ACC112 (cell line): ENCODE measurements at regions not wholly inside any gene's neighbourhood (a gene's known extent, or its start where the extent isn't known, plus 50 kb on each side); places are given as distances from the start of the nearest gene placed in this dataset.
"Not testable (repeated sequence)": the region's sequence is repeated elsewhere in the genome, so short reads cannot be mapped to it uniquely, and the experiment has no call there.

Experiments
- H2AFZ ChIP-seq: fragments of 200-600 bp; sonication (generic); one replicate; pipeline ENCODE4 v1.6.0; 2017; ENCODE audit warnings: antibody characterized with exemption, low read length; ENCODE audit not compliant: unreplicated experiment
- H3K27ac ChIP-seq: fragments of 200-600 bp; sonication (generic); 2 replicates; pipeline ENCODE4 v1.5.1; 2014; ENCODE audit warnings: low read depth, mild to moderate bottlenecking, antibody characterized with exemption, low read length, moderate library complexity
- H3K27me3 ChIP-seq: fragments of 200-600 bp; sonication (generic); 2 replicates; pipeline ENCODE4 v1.6.1; 2014; ENCODE audit warnings: mild to moderate bottlenecking, antibody characterized with exemption, low read length, moderate library complexity, mixed read lengths; ENCODE audit not compliant: insufficient read depth
- H3K36me3 ChIP-seq: fragments of 200-600 bp; sonication (generic); 2 replicates; pipeline ENCODE4 v1.6.1; 2016; ENCODE audit warnings: mild to moderate bottlenecking, antibody characterized with exemption, low read length, moderate library complexity, mixed read lengths; ENCODE audit not compliant: insufficient read depth
- H3K4me1 ChIP-seq: fragments of 200-600 bp; sonication (generic); one replicate; pipeline ENCODE4 v1.6.1; 2016; ENCODE audit warnings: low read length, mixed read lengths; ENCODE audit not compliant: insufficient read depth, unreplicated experiment, control insufficient read depth
- H3K4me3 ChIP-seq: fragments of 200-600 bp; sonication (generic); 2 replicates; pipeline ENCODE4 v1.5.1; 2014; ENCODE audit warnings: mild to moderate bottlenecking, low read depth, low read length
- H3K79me2 ChIP-seq: fragments of 200-600 bp; sonication (generic); one replicate; pipeline ENCODE4 v1.6.0; 2016; ENCODE audit warnings: low read length; ENCODE audit not compliant: control insufficient read depth, unreplicated experiment, insufficient read depth

DNA sequence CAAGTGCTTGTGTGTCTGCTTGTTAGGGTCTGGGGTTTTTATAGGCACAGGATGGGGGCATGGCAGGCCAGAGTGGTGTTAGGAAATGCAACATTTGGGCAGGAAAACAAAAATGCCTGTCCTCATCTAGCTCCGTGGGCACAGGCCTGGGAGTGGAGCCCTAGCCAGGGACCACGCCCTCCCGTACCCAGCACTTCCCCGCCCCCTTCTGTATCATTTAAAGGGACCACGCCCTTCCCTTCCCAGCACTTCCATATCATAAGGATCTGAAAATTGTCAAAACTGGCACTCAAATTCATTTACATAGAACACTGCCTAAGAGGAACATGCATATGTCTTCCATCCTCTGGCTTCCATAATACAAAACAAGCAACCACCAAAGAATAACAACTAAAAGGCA, 185.8 kb downstream of the B3GLCT start:
- Histone ChIP-seq H3K4me1 (no peaks in the 10 kb centered on the region), H3K79me2 (no peaks in the 10 kb centered on the region), H2AFZ (no peak overlapping the region), H3K36me3 (no peaks in the 10 kb centered on the region), H3K27me3 (no peaks in the 10 kb centered on the region), H3K27ac (no peak overlapping the region), H3K4me3 (no peak overlapping the region)

DNA sequence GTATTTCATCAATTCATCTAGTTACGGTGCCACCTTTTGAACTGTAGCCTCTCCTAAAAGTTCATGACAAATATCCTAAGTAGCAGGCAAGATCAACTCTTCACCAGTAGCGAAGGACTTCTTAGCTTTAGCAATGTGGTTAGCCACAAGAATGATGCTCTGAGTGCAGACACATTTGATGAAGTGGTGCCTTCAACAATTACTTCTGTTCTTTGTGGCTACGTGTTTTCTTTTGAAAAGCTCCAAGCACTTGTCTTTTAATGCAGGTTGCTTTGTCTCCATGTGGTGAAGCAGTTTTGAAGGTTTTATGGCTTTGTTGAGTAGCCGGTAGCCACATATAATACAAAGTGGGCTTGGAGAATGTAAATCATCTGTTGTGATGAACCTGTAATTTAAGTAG, 194.7 kb downstream of the B3GLCT start:
- Histone ChIP-seq H3K4me3 (no peak overlapping the region), H2AFZ (no peak overlapping the region), H3K27me3 (no peaks in the 10 kb centered on the region), H3K4me1 (no peaks in the 10 kb centered on the region), H3K27ac (no peak overlapping the region), H3K36me3 (no peaks in the 10 kb centered on the region), H3K79me2 (no peaks in the 10 kb centered on the region)

DNA sequence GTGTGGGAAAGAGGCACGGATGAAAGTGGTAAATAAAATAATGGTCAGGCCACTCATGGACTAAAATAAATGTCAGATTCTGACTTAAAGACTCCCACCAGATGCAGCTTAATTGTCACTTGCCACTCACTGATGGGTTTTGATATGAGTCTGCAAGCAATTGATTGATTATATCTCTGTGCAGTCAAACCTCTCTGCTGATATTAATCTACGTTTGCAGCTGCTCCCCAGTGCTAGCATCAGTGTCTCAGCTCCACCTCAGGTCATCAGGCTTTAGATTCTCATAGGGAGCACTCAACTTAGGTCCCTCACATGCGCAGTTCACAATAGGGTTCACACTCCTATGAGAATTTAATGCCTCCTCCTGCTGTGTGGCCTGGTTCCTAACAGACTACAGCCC, 195.3 kb downstream of the B3GLCT start:
- H3K36me3 ChIP-seq, result no peaks in the 10 kb centered on the region
- no peak overlapping the region for H3K4me3 ChIP-seq
- H3K27ac ChIP-seq, result no peak overlapping the region
- H3K4me1 ChIP-seq, result no peaks in the 10 kb centered on the region
- no peaks in the 10 kb centered on the region for H3K79me2 ChIP-seq
- no peak overlapping the region for H2AFZ ChIP-seq
- no peaks in the 10 kb centered on the region for H3K27me3 ChIP-seq

DNA sequence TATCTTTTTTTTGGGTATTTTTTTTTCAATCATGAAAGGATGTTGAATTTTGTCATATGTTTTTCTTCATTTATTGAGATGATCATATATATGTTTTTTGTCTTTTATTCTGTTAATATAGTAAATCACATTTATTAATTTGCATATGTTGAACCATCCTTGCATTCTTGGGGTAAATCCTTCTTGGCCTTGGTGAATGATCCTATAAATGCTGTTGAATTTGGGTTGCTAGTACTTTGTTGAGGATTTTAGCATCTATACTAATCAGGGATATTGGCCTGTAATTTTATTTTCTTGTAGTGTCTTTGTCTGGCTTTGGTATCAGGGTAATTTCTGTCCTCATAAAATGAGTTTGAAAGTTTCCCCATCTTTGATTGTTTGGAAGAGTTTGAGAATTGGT, 199.9 kb downstream of the B3GLCT start:
- Histone ChIP-seq H3K27me3 (no peaks in the 10 kb centered on the region), H3K4me3 (no peak overlapping the region), H3K4me1 (no peaks in the 10 kb centered on the region), H2AFZ (no peak overlapping the region), H3K79me2 (no peaks in the 10 kb centered on the region), H3K27ac (no peak overlapping the region), H3K36me3 (no peaks in the 10 kb centered on the region)

DNA sequence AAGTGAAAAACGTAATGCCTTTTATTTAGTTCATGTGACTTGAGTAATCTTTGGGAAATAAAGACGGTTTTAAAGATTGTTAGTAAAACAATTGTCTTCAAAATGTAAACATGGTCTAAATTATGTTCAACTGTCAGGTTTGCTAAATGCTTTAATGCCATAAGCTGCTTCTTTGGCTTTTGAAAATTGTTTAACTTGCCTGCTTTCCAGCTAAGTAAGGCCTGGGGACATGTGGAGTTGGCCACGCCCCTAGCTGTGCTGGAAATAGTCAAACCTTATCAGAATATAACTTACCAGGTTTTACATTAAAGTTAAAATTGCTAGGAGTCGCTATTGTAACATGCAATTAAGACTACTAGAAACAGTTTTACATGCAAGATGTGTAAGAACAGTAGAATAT, 203.9 kb downstream of the B3GLCT start:
- not testable (repeated sequence) for H3K4me1 ChIP-seq, H2AFZ ChIP-seq, H3K79me2 ChIP-seq, H3K27ac ChIP-seq, H3K27me3 ChIP-seq, H3K4me3 ChIP-seq, H3K36me3 ChIP-seq

DNA sequence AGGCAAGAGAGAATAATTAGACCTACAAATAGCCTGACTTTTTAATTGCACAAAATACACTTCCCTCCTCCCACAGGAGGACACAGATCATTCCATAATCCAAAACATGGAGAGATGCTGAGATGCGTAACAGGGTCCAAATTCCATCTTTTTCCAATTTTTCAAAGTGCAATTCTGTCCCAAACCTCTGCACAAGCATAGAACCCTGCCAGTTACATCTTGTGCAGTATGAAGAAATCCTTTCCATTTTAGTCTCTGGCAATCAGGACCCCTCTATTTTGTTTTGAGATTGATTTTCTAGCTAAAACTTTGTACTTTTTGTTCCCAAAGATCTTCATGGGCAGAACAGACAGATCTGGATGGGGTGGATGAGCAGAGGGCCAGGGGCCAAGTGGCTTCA, 209.2 kb downstream of the B3GLCT start:
- H3K4me3 ChIP-seq, result no peak overlapping the region
- H3K27ac ChIP-seq, result no peak overlapping the region
- H3K27me3 ChIP-seq, result peaks cover 13% of the 10 kb centered on the region
- no peaks in the 10 kb centered on the region for H3K79me2 ChIP-seq
- no peak overlapping the region for H2AFZ ChIP-seq
- H3K4me1 ChIP-seq, result no peaks in the 10 kb centered on the region
- H3K36me3 ChIP-seq, result no peaks in the 10 kb centered on the region

DNA sequence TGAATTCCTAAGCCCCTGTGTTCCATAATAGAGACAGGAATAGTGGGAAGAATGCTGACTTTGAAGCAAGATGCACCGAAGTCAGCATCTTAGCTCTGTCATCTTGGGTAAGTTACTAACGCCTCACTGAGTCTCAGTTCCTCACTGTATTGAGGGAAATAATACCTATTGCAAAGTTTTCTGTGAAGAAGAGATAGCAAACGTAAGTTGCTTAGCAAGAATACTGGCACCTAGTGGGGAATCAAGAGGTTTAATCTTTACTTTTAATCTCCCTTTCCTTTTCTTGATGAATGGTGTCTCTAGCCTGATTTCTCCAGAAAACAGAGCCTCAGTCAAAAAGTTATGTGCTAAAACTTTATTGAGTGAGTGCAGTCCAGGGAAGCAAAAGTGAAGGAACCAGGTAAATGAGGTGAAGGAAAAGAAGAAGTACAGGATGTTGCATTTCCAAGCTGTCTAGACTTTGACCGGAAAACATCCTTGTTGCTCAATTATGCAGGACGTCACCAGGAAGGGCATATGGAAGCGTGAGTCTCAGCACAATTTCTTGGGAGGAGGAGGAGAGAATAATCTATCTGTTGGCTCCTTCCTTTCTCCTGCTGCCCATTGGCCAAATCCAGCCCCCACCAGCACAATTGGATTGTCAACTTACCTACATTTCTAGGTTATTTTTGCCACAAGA, 210.0 kb downstream of the B3GLCT start:
- no peak overlapping the region for H2AFZ ChIP-seq
- H3K79me2 ChIP-seq, result no peaks in the 10 kb centered on the region
- peaks cover 13% of the 10 kb centered on the region for H3K27me3 ChIP-seq
- H3K36me3 ChIP-seq, result no peaks in the 10 kb centered on the region
- no peaks in the 10 kb centered on the region for H3K4me1 ChIP-seq
- H3K4me3 ChIP-seq, result no peak overlapping the region
- no peak overlapping the region for H3K27ac ChIP-seq

DNA sequence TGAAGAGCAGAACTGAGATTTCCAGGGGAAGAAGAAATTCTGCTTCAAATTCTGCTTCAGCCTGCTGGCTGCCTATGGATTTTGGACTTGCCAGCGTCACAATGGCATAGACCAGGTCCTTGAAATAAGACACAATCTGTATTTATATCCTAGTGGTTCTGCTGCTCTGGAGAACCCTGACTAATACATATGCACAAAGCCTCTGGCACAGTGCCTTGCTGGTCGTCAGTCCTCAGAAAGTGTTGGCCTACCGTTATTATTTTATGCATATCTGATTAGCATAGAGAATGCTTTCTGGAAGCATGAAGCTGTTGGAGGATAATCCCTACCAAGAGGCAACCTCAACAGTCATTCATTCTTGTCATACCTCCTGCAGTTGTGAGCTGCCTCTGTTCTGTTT, 213.7 kb downstream of the B3GLCT start:
- H3K79me2 ChIP-seq, result no peaks in the 10 kb centered on the region
- H3K27ac ChIP-seq, result no peak overlapping the region
- H3K36me3 ChIP-seq, result no peaks in the 10 kb centered on the region
- H3K27me3 ChIP-seq, result peaks cover 13% of the 10 kb centered on the region
- H3K4me1 ChIP-seq, result no peaks in the 10 kb centered on the region
- H3K4me3 ChIP-seq, result no peak overlapping the region
- no peak overlapping the region for H2AFZ ChIP-seq

DNA sequence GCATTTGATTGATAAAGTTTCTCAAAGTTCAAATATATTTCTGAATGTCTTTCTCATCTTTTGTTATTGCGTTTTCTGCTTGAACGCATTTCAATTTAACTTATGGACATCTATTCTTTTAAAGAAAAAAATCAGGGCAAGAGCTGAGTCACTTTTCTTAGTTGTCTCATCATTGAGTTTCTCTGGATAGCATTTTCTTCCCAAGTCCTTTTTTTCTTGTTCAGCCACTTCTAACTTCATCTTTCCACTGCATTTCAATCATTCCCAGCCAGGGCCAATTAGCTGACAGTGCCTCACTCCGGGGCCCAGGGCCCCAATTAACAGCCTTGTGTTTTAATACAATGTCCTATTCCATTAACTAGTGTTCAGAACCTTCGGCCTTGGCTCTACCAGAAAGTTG, 216.3 kb downstream of the B3GLCT start:
- no peaks in the 10 kb centered on the region for H3K36me3 ChIP-seq
- peaks cover 11% of the 10 kb centered on the region for H3K27me3 ChIP-seq
- no peak overlapping the region for H3K4me3 ChIP-seq
- H3K79me2 ChIP-seq, result no peaks in the 10 kb centered on the region
- H3K27ac ChIP-seq, result no peak overlapping the region
- H3K4me1 ChIP-seq, result no peaks in the 10 kb centered on the region
- H2AFZ ChIP-seq, result no peak overlapping the region

DNA sequence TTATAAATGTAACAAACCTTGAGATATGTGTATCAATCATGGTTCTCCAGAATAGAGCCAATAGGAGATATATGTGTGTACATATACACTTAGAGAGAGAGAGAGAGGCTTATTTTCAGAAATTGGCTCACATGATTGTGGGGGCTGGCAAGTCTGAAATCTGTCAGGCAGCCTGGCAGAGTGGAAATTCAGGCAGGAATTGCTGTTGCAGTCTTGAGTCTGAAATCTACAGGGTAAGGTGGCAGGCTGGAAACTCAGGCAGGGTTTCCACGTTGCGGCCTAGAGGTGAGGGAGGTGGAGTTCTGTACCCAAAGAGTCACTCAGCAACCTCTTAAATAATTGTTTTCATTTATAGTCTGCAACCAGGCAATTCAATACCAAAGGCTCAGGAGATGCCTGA, 218.4 kb downstream of the B3GLCT start:
- no peaks in the 10 kb centered on the region for H3K4me1 ChIP-seq
- 0 out of 2 replicates have a peak, but pooled peaks cover 5% of the 10 kb centered on the region for H3K27me3 ChIP-seq
- H3K36me3 ChIP-seq, result no peaks in the 10 kb centered on the region
- no peak overlapping the region for H3K27ac ChIP-seq
- no peaks in the 10 kb centered on the region for H3K79me2 ChIP-seq
- H3K4me3 ChIP-seq, result no peak overlapping the region
- H2AFZ ChIP-seq, result no peak overlapping the region

DNA sequence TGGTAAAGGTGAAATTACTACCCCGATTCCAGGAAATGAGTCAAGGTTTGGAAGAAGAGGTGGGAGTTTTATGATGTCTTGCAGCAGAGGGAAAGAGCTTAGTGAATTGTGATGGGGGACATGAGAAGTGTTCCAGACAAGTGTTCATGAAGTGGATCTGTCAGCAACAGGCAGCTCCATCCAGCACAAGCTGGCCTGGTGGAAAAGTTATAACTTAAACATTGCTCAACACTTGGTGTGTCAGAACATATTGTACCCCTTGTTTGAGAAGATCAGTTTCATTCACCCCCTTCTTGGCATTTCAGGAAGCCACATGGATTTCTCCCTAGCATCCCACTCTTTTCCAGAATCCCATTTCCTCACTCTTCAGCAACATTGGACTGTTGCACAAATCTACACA, 222.0 kb downstream of the B3GLCT start:
- no peak overlapping the region for H3K4me3 ChIP-seq
- H3K79me2 ChIP-seq, result no peaks in the 10 kb centered on the region
- no peaks in the 10 kb centered on the region for H3K4me1 ChIP-seq
- H3K36me3 ChIP-seq, result no peaks in the 10 kb centered on the region
- H3K27me3 ChIP-seq, result no peaks in the 10 kb centered on the region
- H2AFZ ChIP-seq, result no peak overlapping the region
- H3K27ac ChIP-seq, result no peak overlapping the region
